ENCODE measurements at regions not wholly inside any gene's neighbourhood (a gene's known extent, or its start where the extent isn't known, plus 50 kb on each side); places are given as distances from the start of the nearest gene placed in this dataset.

- Histone ChIP-seq H3K4me1 (no peaks in the 10 kb centered on the region), H3K36me3 (ENCODE audit: control insufficient read depth, insufficient read depth, low read length) (no peaks in the 10 kb centered on the region), H3K27me3 (replicated peaks; ENCODE audit: control insufficient read depth, insufficient read depth, low read length) (no peaks in the 10 kb centered on the region), H3K4me3 (ENCODE audit: low read depth, low read length) (no peak overlapping the region), H3K9me3 (0 out of 2 replicates have a peak, but pooled peaks cover 4% of the 10 kb centered on the region)
- POLR2A ChIA-PET = no interaction called here
- TF ChIP-seq CTCF (IDR thresholded peaks at IDR 0.05; ENCODE audit: insufficient read depth in 1 of 2, low read depth in 1 of 2, low read length in 1 of 2, severe bottlenecking in 1 of 2, unreplicated experiment in 1 of 2) = no peak
- BruUV-seq (replicated peaks) = no TSS peak
- Mint-ChIP-seq H3K36me3 (ENCODE audit: insufficient read depth, unreplicated experiment) (no peaks in the 10 kb centered on the region), H3K9me3 (ENCODE audit: unreplicated experiment) (no peaks in the 10 kb centered on the region), H3K27me3 (ENCODE audit: insufficient read depth, unreplicated experiment) (peaks cover 4% of the 10 kb centered on the region), H3K4me1 (ENCODE audit: low read depth, unreplicated experiment) (peaks cover 1% of the 10 kb centered on the region), H3K27ac (ENCODE audit: unreplicated experiment) (no peak overlapping the region), H3K4me3 (ENCODE audit: unreplicated experiment) (no peak overlapping the region)
- CTCF ChIA-PET = no interaction called here
- DNase-seq = no peak
- intact Hi-C loops (cut with micrococcal nuclease; ENCODE audit: unreplicated experiment) = no loop called here
Measured at GRCh38 chr10:80705899-80706298, 168.2 kb downstream of the SH2D4B start.

- ChIA-PET POLR2A (no interaction called here), CTCF (no interaction called here)
- H3K4me1 ChIP-seq = no peaks in the 10 kb centered on the region
- no peak for DNase-seq
- intact Hi-C loops (cut with micrococcal nuclease; ENCODE audit: unreplicated experiment) = no loop called here
- peaks cover 7% of the 10 kb centered on the region for H3K27me3 Mint-ChIP-seq (ENCODE audit: insufficient read depth, unreplicated experiment)
- H3K36me3 Mint-ChIP-seq (ENCODE audit: insufficient read depth, unreplicated experiment) = no peaks in the 10 kb centered on the region
- no peak overlapping the region for H3K4me3 ChIP-seq (ENCODE audit: low read depth, low read length)
- H3K27me3 ChIP-seq (replicated peaks; ENCODE audit: control insufficient read depth, insufficient read depth, low read length) = no peaks in the 10 kb centered on the region
- 0 out of 2 replicates have a peak, but pooled peaks cover 4% of the 10 kb centered on the region for H3K9me3 ChIP-seq
- H3K36me3 ChIP-seq (ENCODE audit: control insufficient read depth, insufficient read depth, low read length) = no peaks in the 10 kb centered on the region
- no peaks in the 10 kb centered on the region for H3K9me3 Mint-ChIP-seq (ENCODE audit: unreplicated experiment)
- no peak for TF ChIP-seq CTCF (IDR thresholded peaks at IDR 0.05; ENCODE audit: insufficient read depth in 1 of 2, low read depth in 1 of 2, low read length in 1 of 2, severe bottlenecking in 1 of 2, unreplicated experiment in 1 of 2)
- no TSS peak for BruUV-seq (replicated peaks)
- no peak overlapping the region for H3K27ac Mint-ChIP-seq (ENCODE audit: unreplicated experiment)
- H3K4me3 Mint-ChIP-seq (ENCODE audit: unreplicated experiment) = no peak overlapping the region
- H3K4me1 Mint-ChIP-seq (ENCODE audit: low read depth, unreplicated experiment) = no peaks in the 10 kb centered on the region
Measured at GRCh38 chr10:80708185-80708584, 170.5 kb downstream of the SH2D4B start.

GRCh38 chr10:80708808-80709207, 171.1 kb downstream of the SH2D4B start:
- Mint-ChIP-seq H3K4me1 (ENCODE audit: low read depth, unreplicated experiment) (no peaks in the 10 kb centered on the region), H3K27me3 (ENCODE audit: insufficient read depth, unreplicated experiment) (peaks cover 7% of the 10 kb centered on the region)
- POLR2A ChIA-PET = no interaction called here

More at GRCh38 chr10:80708808-80709207, 171.1 kb downstream of the SH2D4B start:
- DNase-seq = no peak
- no TSS peak for BruUV-seq (replicated peaks)
- CTCF ChIA-PET = no interaction called here
- Histone ChIP-seq H3K9me3 (0 out of 2 replicates have a peak, but pooled peaks cover 4% of the 10 kb centered on the region), H3K36me3 (ENCODE audit: control insufficient read depth, insufficient read depth, low read length) (no peaks in the 10 kb centered on the region), H3K4me1 (no peaks in the 10 kb centered on the region), H3K27me3 (replicated peaks; ENCODE audit: control insufficient read depth, insufficient read depth, low read length) (no peaks in the 10 kb centered on the region), H3K4me3 (ENCODE audit: low read depth, low read length) (no peak overlapping the region)
- intact Hi-C loops (cut with micrococcal nuclease; ENCODE audit: unreplicated experiment) = no loop called here
- Mint-ChIP-seq H3K9me3 (ENCODE audit: unreplicated experiment) (no peaks in the 10 kb centered on the region), H3K4me3 (ENCODE audit: unreplicated experiment) (no peak overlapping the region), H3K27ac (ENCODE audit: unreplicated experiment) (no peak overlapping the region), H3K36me3 (ENCODE audit: insufficient read depth, unreplicated experiment) (no peaks in the 10 kb centered on the region)
- no peak for TF ChIP-seq CTCF (IDR thresholded peaks at IDR 0.05; ENCODE audit: insufficient read depth in 1 of 2, low read depth in 1 of 2, low read length in 1 of 2, severe bottlenecking in 1 of 2, unreplicated experiment in 1 of 2)
